ENCODE measurements at regions not wholly inside any gene's neighbourhood (a gene's known extent, or its start where the extent isn't known, plus 50 kb on each side); places are given as distances from the start of the nearest gene placed in this dataset.
"Not testable (repeated sequence)": the region's sequence is repeated elsewhere in the genome, so short reads cannot be mapped to it uniquely, and the experiment has no call there.

GRCh38 chrX:47715078-47715477, 56.1 kb upstream of the UXT start:
- not testable (repeated sequence) for H3K27ac Mint-ChIP-seq; H3K4me1 Mint-ChIP-seq (ENCODE audit: low read depth); H3K36me3 Mint-ChIP-seq (ENCODE audit: low read depth); H3K27me3 Mint-ChIP-seq (ENCODE audit: low read depth); DNase-seq (ENCODE audit: low spot score); H3K9me3 Mint-ChIP-seq; H3K4me3 Mint-ChIP-seq

GRCh38 chrX:47712675-47713074, 53.7 kb upstream of the UXT start:
- not testable (repeated sequence) for H3K27me3 Mint-ChIP-seq (ENCODE audit: low read depth); H3K36me3 Mint-ChIP-seq (ENCODE audit: low read depth); H3K4me3 Mint-ChIP-seq; H3K27ac Mint-ChIP-seq; DNase-seq (ENCODE audit: low spot score); H3K4me1 Mint-ChIP-seq (ENCODE audit: low read depth); H3K9me3 Mint-ChIP-seq

- H3K4me3 Mint-ChIP-seq = no peak overlapping the region
- no peak overlapping the region for H3K27ac Mint-ChIP-seq
- H3K27me3 Mint-ChIP-seq (ENCODE audit: low read depth) = no peaks in the 10 kb centered on the region
- no peaks in the 10 kb centered on the region for H3K36me3 Mint-ChIP-seq (ENCODE audit: low read depth)
- H3K9me3 Mint-ChIP-seq = no peaks in the 10 kb centered on the region
- no peak for DNase-seq (ENCODE audit: low spot score)
- peaks cover 4% of the 10 kb centered on the region for H3K4me1 Mint-ChIP-seq (ENCODE audit: low read depth)
These were observed 51.3 kb upstream of the UXT start for GRCh38 chrX:47710252-47710651.
